Erythroblast (primary cell): ENCODE measurements at regions not wholly inside any gene's neighbourhood (a gene's known extent, or its start where the extent isn't known, plus 50 kb on each side); places are given as distances from the start of the nearest gene placed in this dataset.

Experiments
- GATA1 ChIP-seq: IDR thresholded peaks from 2 replicates; pipeline ENCODE4 v1.6.1; 2011; ENCODE audit warnings: low read depth, mild to moderate bottlenecking, control low read depth, low read length, moderate library complexity
- POLR2A ChIP-seq: IDR thresholded peaks from 2 replicates; pipeline ENCODE4 v1.6.1; 2011; ENCODE audit warnings: mild to moderate bottlenecking, low read length

DNA sequence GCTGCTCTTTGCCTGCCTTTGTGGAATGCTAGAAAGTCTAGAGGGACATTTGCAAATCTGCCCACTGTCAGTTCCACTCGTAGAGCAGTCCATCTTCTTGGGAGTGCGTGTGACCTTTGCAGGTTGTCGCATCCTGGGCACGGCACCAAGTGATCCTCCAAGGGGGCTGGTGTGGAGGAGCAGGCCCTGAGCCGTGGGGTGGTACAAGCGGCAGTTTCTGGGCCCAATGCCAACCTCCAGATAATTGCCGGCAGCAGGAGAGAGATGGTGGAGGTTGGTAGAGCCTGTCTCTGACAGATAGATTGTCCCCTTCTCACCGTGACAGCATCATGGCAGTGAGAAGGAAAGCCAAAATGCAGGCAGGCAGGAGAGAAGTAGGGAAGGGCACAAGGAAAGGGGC is 150.7 kb upstream of the SLC14A2 start:
- TF ChIP-seq POLR2A (no peak), GATA1 (no peak)
